Keratinocyte (primary cell): ENCODE measurements at regions not wholly inside any gene's neighbourhood (a gene's known extent, or its start where the extent isn't known, plus 50 kb on each side); places are given as distances from the start of the nearest gene placed in this dataset.

Experiments used
- DNase-seq: peaks from one replicate; pipeline ENCODE4 v3.0.0-alpha.2; 2011; ENCODE audit warnings: low read depth, missing footprints, low spot score
- FAIRE-seq: peaks from 2 replicates; lab custom pipeline; 2011; peaks lifted over from hg19 to GRCh38; lab: Jason Lieb, UNC
- H2AFZ ChIP-seq: 2 replicates; pipeline ENCODE4 v1.6.0; 2012; ENCODE audit warnings: low read length, control low read depth, inconsistent platforms; ENCODE audit not compliant: control insufficient read depth
- H3K27ac ChIP-seq: 2 replicates; pipeline ENCODE4 v1.5.1; 2011; ENCODE audit warnings: low read length; ENCODE audit not compliant: control insufficient read depth, insufficient read depth
- H3K27me3 ChIP-seq: 3 replicates; pipeline ENCODE4 v1.6.0; 2011; ENCODE audit warnings: low read length; ENCODE audit not compliant: control insufficient read depth, insufficient read depth; ENCODE audit errors: extremely low read depth
- H3K36me3 ChIP-seq, 2 experiments: 2 replicates in 1 of 2; 3 replicates in 1 of 2; pipeline ENCODE4 v1.5.1; 2011; ENCODE audit warnings: low read length in 2 of 2, mild to moderate bottlenecking in 1 of 2; ENCODE audit not compliant: control insufficient read depth in 2 of 2, insufficient read depth in 2 of 2; ENCODE audit errors: extremely low read depth in 1 of 2
- H3K4me1 ChIP-seq: 3 replicates; pipeline ENCODE4 v1.5.1; 2011; ENCODE audit warnings: low read length; ENCODE audit not compliant: control insufficient read depth, insufficient read depth; ENCODE audit errors: extremely low read depth
- H3K4me2 ChIP-seq: 3 replicates; pipeline ENCODE4 v1.6.0; 2011; ENCODE audit warnings: low read depth, low read length; ENCODE audit not compliant: control insufficient read depth, insufficient read depth; ENCODE audit errors: extremely low read depth
- H3K4me3 ChIP-seq, 3 experiments: fragments of 200-600 bp in 1 of 3; sonication (generic) in 1 of 3; 2 replicates in 2 of 3; 3 replicates in 1 of 3; pipeline ENCODE4 v1.5.1; 2011 to 2016; ENCODE audit warnings: low read length in 3 of 3, mild to moderate bottlenecking in 3 of 3, control low read depth in 2 of 3, inconsistent platforms in 1 of 3, low read depth in 1 of 3, mixed read lengths in 1 of 3, mixed run types in 1 of 3, moderate library complexity in 1 of 3; ENCODE audit not compliant: control insufficient read depth in 2 of 3, insufficient read depth in 2 of 3; ENCODE audit errors: extremely low read depth in 1 of 3
- H3K79me2 ChIP-seq: 2 replicates; pipeline ENCODE4 v1.6.0; 2012; ENCODE audit warnings: low read length; ENCODE audit not compliant: control insufficient read depth, insufficient read depth
- H3K9ac ChIP-seq: 3 replicates; pipeline ENCODE4 v1.6.0; 2011; ENCODE audit warnings: low read length; ENCODE audit not compliant: control insufficient read depth, insufficient read depth; ENCODE audit errors: extremely low read depth
- H3K9me1 ChIP-seq: 3 replicates; pipeline ENCODE4 v1.6.0; 2011; ENCODE audit warnings: low read length; ENCODE audit not compliant: control insufficient read depth, insufficient read depth; ENCODE audit errors: extremely low read depth
- H3K9me3 ChIP-seq: 2 replicates; pipeline ENCODE4 v1.5.1; 2012; ENCODE audit warnings: low read depth, low read length; ENCODE audit not compliant: control insufficient read depth
- H4K20me1 ChIP-seq: 3 replicates; pipeline ENCODE4 v1.6.0; 2011; ENCODE audit warnings: low read length; ENCODE audit not compliant: control insufficient read depth, insufficient read depth; ENCODE audit errors: extremely low read depth
- EZH2 ChIP-seq: IDR thresholded peaks from one replicate; pipeline ENCODE4 v1.6.1; 2012; ENCODE audit warnings: inconsistent platforms, mild to moderate bottlenecking, low read length, moderate library complexity
- dilution Hi-C: fragments of 300-500 bp; cut with MboI; formaldehyde crosslinking; loops from one replicate; pipeline ENCODE4 v1.7.0; 2020; ENCODE audit warnings: low sequenced_read_pairs; ENCODE audit not compliant: extremely low pct_ligation_motif_present
- TF ChIP-seq, protein P1 (sequence below), 3 experiments: IDR thresholded peaks in 1 of 3; conservative IDR thresholded peaks in 1 of 3; optimal IDR thresholded peaks in 1 of 3; 2 replicates in 2 of 3; 3 replicates in 1 of 3; pipeline versions ENCODE3 to v1.5.1; 2011; ENCODE audit warnings: low read length in 3 of 3, mild to moderate bottlenecking in 3 of 3, moderate library complexity in 2 of 3, control low read depth in 1 of 3, inconsistent platforms in 1 of 3; ENCODE audit not compliant: insufficient read depth in 2 of 3; ENCODE audit errors: extremely low read depth in 1 of 3

DNA sequence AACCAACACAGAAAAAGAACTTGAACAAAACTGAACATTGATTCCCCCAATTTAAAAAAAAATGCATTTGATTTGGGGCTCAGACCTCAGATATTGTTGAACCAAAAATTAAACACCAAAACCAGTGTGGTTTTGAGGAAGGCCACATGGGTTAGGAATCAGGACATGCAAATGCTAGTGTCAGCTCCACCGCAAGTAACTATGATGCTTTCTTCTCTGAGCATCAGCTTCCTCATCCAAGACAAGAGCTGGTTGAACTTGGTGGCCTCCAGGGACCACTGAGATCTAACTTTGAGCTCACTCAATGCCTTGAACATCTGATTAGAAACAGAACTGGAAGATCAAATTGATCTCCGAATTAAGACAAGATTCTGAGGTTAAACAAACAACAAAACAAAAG lies 142.9 kb upstream of the NWD2 start:
- Histone ChIP-seq H3K4me1 (no peaks in the 10 kb centered on the region), H3K9me3 (no peaks in the 10 kb centered on the region), H2AFZ (no peak overlapping the region), H3K79me2 (no peaks in the 10 kb centered on the region), H3K4me3 (no peak overlapping the region), H3K9me1 (no peaks in the 10 kb centered on the region), H3K36me3 (no peaks in the 10 kb centered on the region), H4K20me1 (no peaks in the 10 kb centered on the region), H3K27ac (no peak overlapping the region), H3K9ac (no peak overlapping the region), H3K4me2 (no peak overlapping the region), H3K27me3 (no peaks in the 10 kb centered on the region)
- no peak for DNase-seq
- TF ChIP-seq, protein P1, sequence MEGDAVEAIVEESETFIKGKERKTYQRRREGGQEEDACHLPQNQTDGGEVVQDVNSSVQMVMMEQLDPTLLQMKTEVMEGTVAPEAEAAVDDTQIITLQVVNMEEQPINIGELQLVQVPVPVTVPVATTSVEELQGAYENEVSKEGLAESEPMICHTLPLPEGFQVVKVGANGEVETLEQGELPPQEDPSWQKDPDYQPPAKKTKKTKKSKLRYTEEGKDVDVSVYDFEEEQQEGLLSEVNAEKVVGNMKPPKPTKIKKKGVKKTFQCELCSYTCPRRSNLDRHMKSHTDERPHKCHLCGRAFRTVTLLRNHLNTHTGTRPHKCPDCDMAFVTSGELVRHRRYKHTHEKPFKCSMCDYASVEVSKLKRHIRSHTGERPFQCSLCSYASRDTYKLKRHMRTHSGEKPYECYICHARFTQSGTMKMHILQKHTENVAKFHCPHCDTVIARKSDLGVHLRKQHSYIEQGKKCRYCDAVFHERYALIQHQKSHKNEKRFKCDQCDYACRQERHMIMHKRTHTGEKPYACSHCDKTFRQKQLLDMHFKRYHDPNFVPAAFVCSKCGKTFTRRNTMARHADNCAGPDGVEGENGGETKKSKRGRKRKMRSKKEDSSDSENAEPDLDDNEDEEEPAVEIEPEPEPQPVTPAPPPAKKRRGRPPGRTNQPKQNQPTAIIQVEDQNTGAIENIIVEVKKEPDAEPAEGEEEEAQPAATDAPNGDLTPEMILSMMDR (optimal IDR thresholded peaks at IDR 0.05 in 1 of 3, IDR thresholded peaks at IDR 0.05 in 1 of 3, conservative IDR thresholded peaks at IDR 0.05 in 1 of 3; ENCODE audit: extremely low read depth in 1 of 3, insufficient read depth in 2 of 3, low read length in 3 of 3) = no peak
- TF ChIP-seq EZH2 = no peak
- dilution Hi-C loops = no loop called here
- no peak for FAIRE-seq

DNA sequence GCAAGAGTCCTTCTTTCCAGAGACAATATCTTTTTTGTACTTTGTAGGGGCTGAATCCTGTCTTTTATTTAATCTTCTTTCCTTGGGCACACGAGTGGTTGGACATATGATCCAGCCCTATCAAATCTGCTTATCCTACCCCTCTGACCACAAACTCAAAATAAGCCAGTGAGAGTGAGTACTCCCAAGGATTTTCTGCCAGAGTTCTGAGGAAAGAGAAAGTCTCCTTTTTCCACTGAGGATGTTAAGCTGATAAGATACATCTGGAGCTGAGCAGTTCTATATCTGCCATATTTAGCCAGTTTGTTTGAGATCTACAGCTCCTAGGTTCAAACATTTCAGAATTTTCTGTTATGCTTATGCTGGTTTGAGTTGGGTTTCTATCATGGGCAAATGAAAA lies 134.8 kb upstream of the NWD2 start:
- H3K4me2 ChIP-seq = no peak overlapping the region
- no peaks in the 10 kb centered on the region for H3K9me3 ChIP-seq
- no peak for DNase-seq
- H3K36me3 ChIP-seq = no peaks in the 10 kb centered on the region
- H4K20me1 ChIP-seq = no peaks in the 10 kb centered on the region
- no peak overlapping the region for H3K4me3 ChIP-seq
- H3K27ac ChIP-seq = no peak overlapping the region
- TF ChIP-seq, protein P1 (optimal IDR thresholded peaks at IDR 0.05 in 1 of 3, IDR thresholded peaks at IDR 0.05 in 1 of 3, conservative IDR thresholded peaks at IDR 0.05 in 1 of 3; ENCODE audit: extremely low read depth in 1 of 3, insufficient read depth in 2 of 3, low read length in 3 of 3) = no peak
- TF ChIP-seq EZH2 = no peak
- FAIRE-seq = no peak
- no peaks in the 10 kb centered on the region for H3K9me1 ChIP-seq
- H3K9ac ChIP-seq = no peak overlapping the region
- no peaks in the 10 kb centered on the region for H3K79me2 ChIP-seq
- no peaks in the 10 kb centered on the region for H3K27me3 ChIP-seq
- dilution Hi-C loops = no loop called here
- no peak overlapping the region for H2AFZ ChIP-seq
- no peaks in the 10 kb centered on the region for H3K4me1 ChIP-seq
